Keratinocyte (primary cell): ENCODE measurements at regions not wholly inside any gene's neighbourhood (a gene's known extent, or its start where the extent isn't known, plus 50 kb on each side); places are given as distances from the start of the nearest gene placed in this dataset.

Experiments
- DNase-seq: peaks from one replicate; pipeline ENCODE4 v3.0.0-alpha.2; 2011; ENCODE audit warnings: low read depth, missing footprints, low spot score
- FAIRE-seq: peaks from 2 replicates; lab custom pipeline; 2011; peaks lifted over from hg19 to GRCh38; lab: Jason Lieb, UNC
- H2AFZ ChIP-seq: 2 replicates; pipeline ENCODE4 v1.6.0; 2012; ENCODE audit warnings: low read length, control low read depth, inconsistent platforms; ENCODE audit not compliant: control insufficient read depth
- H3K27ac ChIP-seq: 2 replicates; pipeline ENCODE4 v1.5.1; 2011; ENCODE audit warnings: low read length; ENCODE audit not compliant: control insufficient read depth, insufficient read depth
- H3K27me3 ChIP-seq: 3 replicates; pipeline ENCODE4 v1.6.0; 2011; ENCODE audit warnings: low read length; ENCODE audit not compliant: control insufficient read depth, insufficient read depth; ENCODE audit errors: extremely low read depth
- H3K36me3 ChIP-seq, 2 experiments: 2 replicates in 1 of 2; 3 replicates in 1 of 2; pipeline ENCODE4 v1.5.1; 2011; ENCODE audit warnings: low read length in 2 of 2, mild to moderate bottlenecking in 1 of 2; ENCODE audit not compliant: control insufficient read depth in 2 of 2, insufficient read depth in 2 of 2; ENCODE audit errors: extremely low read depth in 1 of 2
- H3K4me1 ChIP-seq: 3 replicates; pipeline ENCODE4 v1.5.1; 2011; ENCODE audit warnings: low read length; ENCODE audit not compliant: control insufficient read depth, insufficient read depth; ENCODE audit errors: extremely low read depth
- H3K4me2 ChIP-seq: 3 replicates; pipeline ENCODE4 v1.6.0; 2011; ENCODE audit warnings: low read depth, low read length; ENCODE audit not compliant: control insufficient read depth, insufficient read depth; ENCODE audit errors: extremely low read depth
- H3K4me3 ChIP-seq, 3 experiments: fragments of 200-600 bp in 1 of 3; sonication (generic) in 1 of 3; 2 replicates in 2 of 3; 3 replicates in 1 of 3; pipeline ENCODE4 v1.5.1; 2011 to 2016; ENCODE audit warnings: low read length in 3 of 3, mild to moderate bottlenecking in 3 of 3, control low read depth in 2 of 3, inconsistent platforms in 1 of 3, low read depth in 1 of 3, mixed read lengths in 1 of 3, mixed run types in 1 of 3, moderate library complexity in 1 of 3; ENCODE audit not compliant: control insufficient read depth in 2 of 3, insufficient read depth in 2 of 3; ENCODE audit errors: extremely low read depth in 1 of 3
- H3K79me2 ChIP-seq: 2 replicates; pipeline ENCODE4 v1.6.0; 2012; ENCODE audit warnings: low read length; ENCODE audit not compliant: control insufficient read depth, insufficient read depth
- H3K9ac ChIP-seq: 3 replicates; pipeline ENCODE4 v1.6.0; 2011; ENCODE audit warnings: low read length; ENCODE audit not compliant: control insufficient read depth, insufficient read depth; ENCODE audit errors: extremely low read depth
- H3K9me1 ChIP-seq: 3 replicates; pipeline ENCODE4 v1.6.0; 2011; ENCODE audit warnings: low read length; ENCODE audit not compliant: control insufficient read depth, insufficient read depth; ENCODE audit errors: extremely low read depth
- H3K9me3 ChIP-seq: 2 replicates; pipeline ENCODE4 v1.5.1; 2012; ENCODE audit warnings: low read depth, low read length; ENCODE audit not compliant: control insufficient read depth
- H4K20me1 ChIP-seq: 3 replicates; pipeline ENCODE4 v1.6.0; 2011; ENCODE audit warnings: low read length; ENCODE audit not compliant: control insufficient read depth, insufficient read depth; ENCODE audit errors: extremely low read depth
- CTCF ChIP-seq, 3 experiments: IDR thresholded peaks in 1 of 3; conservative IDR thresholded peaks in 1 of 3; optimal IDR thresholded peaks in 1 of 3; 2 replicates in 2 of 3; 3 replicates in 1 of 3; pipeline versions ENCODE3 to v1.5.1; 2011; ENCODE audit warnings: low read length in 3 of 3, mild to moderate bottlenecking in 3 of 3, moderate library complexity in 2 of 3, control low read depth in 1 of 3, inconsistent platforms in 1 of 3; ENCODE audit not compliant: insufficient read depth in 2 of 3; ENCODE audit errors: extremely low read depth in 1 of 3
- EZH2 ChIP-seq: IDR thresholded peaks from one replicate; pipeline ENCODE4 v1.6.1; 2012; ENCODE audit warnings: inconsistent platforms, mild to moderate bottlenecking, low read length, moderate library complexity
- dilution Hi-C: fragments of 300-500 bp; cut with MboI; formaldehyde crosslinking; loops from one replicate; pipeline ENCODE4 v1.7.0; 2020; ENCODE audit warnings: low sequenced_read_pairs; ENCODE audit not compliant: extremely low pct_ligation_motif_present

GRCh38 chr12:19021646-19022045, 107.9 kb upstream of the PLEKHA5 start:
- Histone ChIP-seq H3K36me3 (no peaks in the 10 kb centered on the region), H3K4me2 (no peak overlapping the region), H3K79me2 (no peaks in the 10 kb centered on the region), H3K9me1 (no peaks in the 10 kb centered on the region), H3K9ac (no peak overlapping the region), H2AFZ (no peak overlapping the region), H4K20me1 (no peaks in the 10 kb centered on the region), H3K4me3 (no peak overlapping the region), H3K4me1 (peaks cover 12% of the 10 kb centered on the region), H3K27ac (no peak overlapping the region), H3K27me3 (no peaks in the 10 kb centered on the region), H3K9me3 (no peaks in the 10 kb centered on the region)
- DNase-seq: no peak
- FAIRE-seq: no peak
- TF ChIP-seq CTCF (optimal IDR thresholded peaks at IDR 0.05 in 1 of 3, IDR thresholded peaks at IDR 0.05 in 1 of 3, conservative IDR thresholded peaks at IDR 0.05 in 1 of 3; ENCODE audit: extremely low read depth in 1 of 3, insufficient read depth in 2 of 3, low read length in 3 of 3) (no peak), EZH2 (no peak)
- dilution Hi-C loops: no loop called here

GRCh38 chr12:19025582-19025981, 104.0 kb upstream of the PLEKHA5 start:
- H3K27me3 ChIP-seq: no peaks in the 10 kb centered on the region
- dilution Hi-C loops: no loop called here
- no peak for DNase-seq
- H3K9ac ChIP-seq: no peak overlapping the region
- H2AFZ ChIP-seq: no peak overlapping the region
- TF ChIP-seq EZH2 (no peak), CTCF (optimal IDR thresholded peaks at IDR 0.05 in 1 of 3, IDR thresholded peaks at IDR 0.05 in 1 of 3, conservative IDR thresholded peaks at IDR 0.05 in 1 of 3; ENCODE audit: extremely low read depth in 1 of 3, insufficient read depth in 2 of 3, low read length in 3 of 3) (no peak)
- H3K79me2 ChIP-seq: no peaks in the 10 kb centered on the region
- H4K20me1 ChIP-seq: no peaks in the 10 kb centered on the region
- no peak for FAIRE-seq
- peaks cover 11% of the 10 kb centered on the region for H3K4me1 ChIP-seq
- no peaks in the 10 kb centered on the region for H3K36me3 ChIP-seq
- H3K27ac ChIP-seq: no peak overlapping the region
- H3K4me3 ChIP-seq: no peak overlapping the region
- no peaks in the 10 kb centered on the region for H3K9me1 ChIP-seq
- no peaks in the 10 kb centered on the region for H3K9me3 ChIP-seq
- H3K4me2 ChIP-seq: no peak overlapping the region
